Stomach (tissue), 8 donors: ENCODE measurements at regions not wholly inside any gene's neighbourhood (a gene's known extent, or its start where the extent isn't known, plus 50 kb on each side); places are given as distances from the start of the nearest gene placed in this dataset.

Experiments used
- DNase-seq, 2 donors: peaks; one replicate each; pipeline versions ENCODE4 v3.0.0 to v3.0.0-alpha.2; 2013 to 2019
- H3K27ac ChIP-seq, 5 donors: fragments of 200-600 bp in 4 of 5; sonication (generic) in 4 of 5; one replicate each; pipeline ENCODE4 v1.5.1; 2013 to 2019; ENCODE audit warnings: mild to moderate bottlenecking in 1 of 5, moderate library complexity in 1 of 5
- H3K27me3 ChIP-seq, 3 donors: fragments of 200-600 bp; sonication (generic); one replicate each; pipeline ENCODE4 v1.5.1; 2017 to 2019; ENCODE audit warnings: mixed run types in 1 of 3
- H3K36me3 ChIP-seq, 4 donors: fragments of 200-600 bp; sonication (generic); 1 replicate in 3 of 4; 2 replicates in 1 of 4; pipeline ENCODE4 v1.5.1; 2016 to 2019
- H3K4me1 ChIP-seq, 4 donors: fragments of 200-600 bp; sonication (generic); one replicate each; pipeline ENCODE4 v1.5.1; 2016 to 2019
- H3K4me3 ChIP-seq, 4 donors: fragments of 200-600 bp; sonication (generic) in 3 of 4; one replicate each; pipeline ENCODE4 v1.5.1; 2016 to 2019; ENCODE audit warnings: mild to moderate bottlenecking in 1 of 4
- H3K9me3 ChIP-seq, 4 donors: fragments of 200-600 bp; sonication (generic); one replicate each; pipeline ENCODE4 v1.5.1; 2016 to 2019
- CTCF ChIP-seq, 7 experiments: fragments of 450-650 bp in 4 of 7; fragments of 200-600 bp in 3 of 7; sonication (generic) in 3 of 7; IDR thresholded peaks; one replicate each; pipeline ENCODE4 v1.5.1; 2016 to 2019; ENCODE audit warnings: antibody characterized with exemption in 7 of 7, control low read depth in 2 of 7, mild to moderate bottlenecking in 1 of 7
- EP300 ChIP-seq: sonication (generic); formaldehyde crosslinking; IDR thresholded peaks from one replicate; pipeline ENCODE4 v1.6.1; 2017; ENCODE audit warnings: antibody characterized with exemption
- POLR2A ChIP-seq, 4 donors: fragments of 450-650 bp; IDR thresholded peaks; one replicate each; pipeline ENCODE4 v1.6.1; 2016; ENCODE audit warnings: antibody characterized with exemption in 4 of 4, control low read depth in 2 of 4, mild to moderate bottlenecking in 1 of 4, moderate library complexity in 1 of 4
- POLR2AphosphoS5 ChIP-seq, 3 donors: sonication (generic); formaldehyde crosslinking; IDR thresholded peaks; one replicate each; pipeline ENCODE4 v1.6.1; 2016; ENCODE audit warnings: antibody characterized with exemption in 3 of 3
- WGBS, 5 donors: extraction: QIAGEN DNeasy Blood & Tissue Kit in 3 of 5; methylation state at CpG; one replicate each; pipeline versions ENCODE4 v1.1.5 to v1.1.7; 2013 to 2018; 5-methylcytosine and 5-hydroxymethylcytosine counted together
- intact Hi-C: fragments of 100-400 bp; cut with DNase I; formaldehyde crosslinking; loops from one replicate; pipeline ENCODE4 v1.15.1; 2023; ENCODE audit warnings: low total_unique reads
- donor health status: healthy with polysubstance abuse.
- donor health status: Bipolar disorder and iron deficiency.
- donor health status: healthy.

DNA sequence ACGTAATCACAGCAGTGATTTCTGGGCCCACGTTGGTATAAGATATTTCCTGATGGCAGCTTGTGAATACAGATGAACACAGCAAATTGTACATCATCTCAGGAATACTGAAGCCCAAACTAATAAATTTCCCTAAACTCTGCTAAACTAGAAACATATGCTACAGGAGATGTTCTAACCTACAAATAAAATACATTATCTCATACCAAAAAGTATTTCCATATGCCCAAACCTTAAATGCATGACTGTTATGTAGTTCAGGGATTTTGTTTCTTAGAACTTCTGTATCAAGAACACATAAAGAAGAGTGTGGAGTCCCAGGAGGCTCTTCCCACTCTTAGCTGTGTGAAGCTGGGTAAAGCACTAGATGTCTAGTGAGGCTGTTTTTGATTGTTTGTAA lies 138.4 kb downstream of the RFC3 start:
- no peaks in the 10 kb centered on the region for H3K9me3 ChIP-seq
- H3K4me1 ChIP-seq: no peaks in the 10 kb centered on the region
- H3K27ac ChIP-seq: no peak overlapping the region
- TF ChIP-seq EP300 (no peak), CTCF (IDR thresholded peaks at IDR 0.05) (no peak), POLR2AphosphoS5 (IDR thresholded peaks at IDR 0.05) (no peak), POLR2A (IDR thresholded peaks at IDR 0.05) (no peak)
- no peak overlapping the region for H3K4me3 ChIP-seq
- no peaks in the 10 kb centered on the region for H3K27me3 ChIP-seq
- DNase-seq: no peak
- H3K36me3 ChIP-seq: no peaks in the 10 kb centered on the region
- 65 to 83% (median 79%) methylated on average over 2 of the region's 2 CpGs for WGBS, 5 donors
- intact Hi-C loops: no loop called here

DNA sequence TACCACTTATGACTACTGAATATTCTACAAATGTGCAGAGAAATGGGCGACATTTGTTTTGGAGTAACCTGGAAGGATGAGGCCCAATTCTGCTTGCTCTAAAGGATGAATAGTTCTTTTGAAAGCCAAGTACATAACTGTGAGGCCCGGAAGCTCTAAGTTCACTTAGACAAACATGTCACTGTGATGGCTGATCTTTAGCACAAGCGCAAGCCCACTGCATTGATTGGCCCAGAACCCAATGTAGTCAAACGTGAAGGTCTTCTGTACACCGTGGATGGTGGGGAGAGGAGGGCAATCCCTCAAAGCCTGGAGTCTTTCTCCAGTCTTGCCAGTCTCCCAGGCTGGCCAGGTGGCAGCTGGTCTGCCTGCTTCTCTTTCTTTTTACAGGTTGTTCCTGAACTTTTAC lies 139.6 kb downstream of the RFC3 start:
- Histone ChIP-seq H3K4me3 (no peak overlapping the region), H3K27ac (no peak overlapping the region), H3K9me3 (no peaks in the 10 kb centered on the region), H3K4me1 (no peaks in the 10 kb centered on the region), H3K27me3 (no peaks in the 10 kb centered on the region), H3K36me3 (no peaks in the 10 kb centered on the region)
- WGBS, 5 donors: 77 to 94% (median 89%) methylated on average over 5 of the region's 5 CpGs
- no peak for TF ChIP-seq POLR2AphosphoS5 (IDR thresholded peaks at IDR 0.05)
- TF ChIP-seq POLR2A (IDR thresholded peaks at IDR 0.05): no peak
- no peak for TF ChIP-seq EP300
- TF ChIP-seq CTCF (IDR thresholded peaks at IDR 0.05): no peak
- intact Hi-C loops: no loop called here
- no peak for DNase-seq

GRCh38 chr13:33958964-33959363 lies 141.0 kb downstream of the RFC3 start:
- no peak for DNase-seq
- TF ChIP-seq POLR2AphosphoS5 (IDR thresholded peaks at IDR 0.05) (no peak), POLR2A (IDR thresholded peaks at IDR 0.05) (no peak), EP300 (no peak), CTCF (IDR thresholded peaks at IDR 0.05) (no peak)
- no peaks in the 10 kb centered on the region for H3K9me3 ChIP-seq
- 89 to 99% (median 93%) methylated on average over 2 of the region's 2 CpGs for WGBS, 5 donors
- intact Hi-C loops: no loop called here
- no peak overlapping the region for H3K4me3 ChIP-seq
- no peaks in the 10 kb centered on the region for H3K4me1 ChIP-seq
- no peaks in the 10 kb centered on the region for H3K27me3 ChIP-seq
- H3K36me3 ChIP-seq: no peaks in the 10 kb centered on the region
- H3K27ac ChIP-seq: no peak overlapping the region

DNA sequence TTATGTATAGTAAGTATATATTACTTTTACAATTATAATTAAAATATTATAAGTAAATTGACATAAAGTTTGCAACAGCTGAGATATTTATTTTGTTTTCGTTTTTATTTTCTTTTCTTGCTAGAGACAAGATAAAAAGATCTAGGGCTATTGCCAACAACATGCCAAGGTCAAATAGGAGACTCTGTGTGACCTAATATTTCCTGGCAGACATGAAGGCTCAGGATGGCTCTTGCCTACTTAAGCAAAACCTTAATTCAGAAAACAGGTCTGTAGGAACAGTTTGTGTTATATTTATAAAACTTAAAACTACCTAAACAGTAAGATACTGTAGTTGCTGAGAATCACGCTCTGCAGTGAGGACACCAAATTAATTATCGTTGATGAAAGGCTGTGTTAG lies 145.2 kb downstream of the RFC3 start:
- 78 to 87% (median 84%) methylated on average over 3 of the region's 3 CpGs for WGBS, 5 donors
- intact Hi-C loops: no loop called here

More for the DNA sequence above, 145.2 kb downstream of the RFC3 start:
- Histone ChIP-seq H3K4me3 (no peak overlapping the region), H3K27ac (no peak overlapping the region), H3K27me3 (no peaks in the 10 kb centered on the region), H3K36me3 (no peaks in the 10 kb centered on the region), H3K9me3 (no peaks in the 10 kb centered on the region), H3K4me1 (no peaks in the 10 kb centered on the region)
- TF ChIP-seq CTCF (IDR thresholded peaks at IDR 0.05) (no peak), POLR2AphosphoS5 (IDR thresholded peaks at IDR 0.05) (no peak), POLR2A (IDR thresholded peaks at IDR 0.05) (no peak), EP300 (no peak)
- DNase-seq: no peak
